Epithelial cell of proximal tubule (primary cell): ENCODE measurements at regions not wholly inside any gene's neighbourhood (a gene's known extent, or its start where the extent isn't known, plus 50 kb on each side); places are given as distances from the start of the nearest gene placed in this dataset.

Source experiments
- DNase-seq: peaks from one replicate; pipeline ENCODE4 v3.0.0-alpha.2; 2011; ENCODE audit warnings: low read depth
- H3K4me3 ChIP-seq: 2 replicates; pipeline ENCODE4 v1.5.1; 2011; ENCODE audit warnings: low read depth, mild to moderate bottlenecking, low read length
- CTCF ChIP-seq: conservative IDR thresholded peaks from 2 replicates; pipeline ENCODE4 v1.5.1; 2012; ENCODE audit warnings: low read depth, mild to moderate bottlenecking, low read length

GRCh38 chr6:78059171-78059570 lies 406.3 kb downstream of the MEI4 start:
- H3K4me3 ChIP-seq = no peak overlapping the region
- no peak for TF ChIP-seq CTCF
- DNase-seq = no peak

- no peak overlapping the region for H3K4me3 ChIP-seq
- TF ChIP-seq CTCF = no peak
- DNase-seq = no peak
Observed at GRCh38 chr6:78062993-78063392, 410.2 kb downstream of the MEI4 start.

GRCh38 chr6:78076371-78076770 lies 423.5 kb downstream of the MEI4 start:
- no peak for DNase-seq
- TF ChIP-seq CTCF = no peak
- H3K4me3 ChIP-seq = no peak overlapping the region

GRCh38 chr6:78089531-78089930 lies 436.7 kb downstream of the MEI4 start:
- no peak overlapping the region for H3K4me3 ChIP-seq
- no peak for TF ChIP-seq CTCF
- DNase-seq = no peak

GRCh38 chr6:78093906-78094305 lies 441.1 kb downstream of the MEI4 start:
- TF ChIP-seq CTCF = no peak
- DNase-seq = no peak

GRCh38 chr6:78101387-78101786 lies 448.5 kb downstream of the MEI4 start:
- H3K4me3 ChIP-seq = no peak overlapping the region
- no peak for DNase-seq
- TF ChIP-seq CTCF = no peak

More at GRCh38 chr6:78093906-78094305, 441.1 kb downstream of the MEI4 start:
- no peak overlapping the region for H3K4me3 ChIP-seq

- H3K4me3 ChIP-seq = no peak overlapping the region
- TF ChIP-seq CTCF = no peak
- DNase-seq = no peak
Observed at GRCh38 chr6:78110641-78111040, 457.8 kb downstream of the MEI4 start.
